SK-N-SH (cell line): ENCODE measurements at regions not wholly inside any gene's neighbourhood (a gene's known extent, or its start where the extent isn't known, plus 50 kb on each side); places are given as distances from the start of the nearest gene placed in this dataset.

Experiments used
- CTCF ChIA-PET: fragments of 300-600, 350-600 bp; formaldehyde crosslinking; extraction: SDS; loops from one replicate; lab custom pipeline; 2021; lab: Yijun Ruan, JAX
- POLR2A ChIA-PET: fragments of 350-600 bp; sonication (Branson Sonifier 250); formaldehyde crosslinking; extraction: SDS; loops from one replicate; lab custom pipeline; 2020; ENCODE audit warnings: antibody characterized with exemption, inconsistent platforms; lab: Yijun Ruan, JAX
- DNase-seq: peaks from one replicate; pipeline ENCODE4 v3.0.0; 2012
- H2AFZ ChIP-seq: fragments of 200-600 bp; sonication (generic); 2 replicates; pipeline ENCODE4 v1.8.1; 2016; ENCODE audit warnings: antibody characterized with exemption, mild to moderate bottlenecking, low read depth
- H3F3A ChIP-seq: fragments of 200-600 bp; sonication (generic); replicated peaks from 2 replicates; pipeline ENCODE3; 2016; ENCODE audit warnings: antibody characterized with exemption, mild to moderate bottlenecking; ENCODE audit not compliant: insufficient read depth
- H3K27ac ChIP-seq, 2 experiments: fragments of 200-500 bp in 1 of 2; fragments of 200-600 bp in 1 of 2; sonication (Bioruptor generic) in 1 of 2; sonication (generic), shearing (Covaris generic) in 1 of 2; 2 replicates each; pipeline versions ENCODE4 v1.5.1 to v1.6.1; 2014 to 2016; ENCODE audit warnings: low read depth in 2 of 2, inconsistent platforms in 1 of 2, low read length in 1 of 2, mild to moderate bottlenecking in 1 of 2, mixed read lengths in 1 of 2
- H3K27me3 ChIP-seq: fragments of 200-600 bp; sonication (generic), shearing (Covaris generic); 2 replicates; pipeline ENCODE4 v1.6.1; 2016; ENCODE audit warnings: mixed run types; ENCODE audit not compliant: insufficient read depth
- H3K36me3 ChIP-seq, 2 experiments: fragments of 200-500 bp in 1 of 2; fragments of 200-600 bp in 1 of 2; sonication (Bioruptor generic) in 1 of 2; sonication (generic) in 1 of 2; replicated peaks in 1 of 2; 2 replicates each; pipeline versions ENCODE3 to v1.5.1; 2014 to 2016; ENCODE audit warnings: low read length in 1 of 2, mild to moderate bottlenecking in 1 of 2; ENCODE audit not compliant: insufficient read depth in 2 of 2, control insufficient read depth in 1 of 2
- H3K4me1 ChIP-seq, 2 experiments: fragments of 200-500 bp in 1 of 2; fragments of 200-600 bp in 1 of 2; sonication (Bioruptor generic) in 1 of 2; sonication (generic), shearing (Covaris generic) in 1 of 2; 2 replicates each; pipeline versions ENCODE4 v1.5.1 to v1.6.1; 2014 to 2016; ENCODE audit warnings: low read depth in 1 of 2, low read length in 1 of 2, mixed run types in 1 of 2; ENCODE audit not compliant: insufficient read depth in 2 of 2, control insufficient read depth in 1 of 2
- H3K4me2 ChIP-seq: fragments of 200-600 bp; sonication (generic), shearing (Covaris generic); 2 replicates; pipeline ENCODE4 v1.6.1; 2017; ENCODE audit warnings: mixed run types
- H3K4me3 ChIP-seq, 2 experiments: fragments of 200-500 bp in 1 of 2; fragments of 200-600 bp in 1 of 2; sonication (Bioruptor generic) in 1 of 2; sonication (generic), shearing (Covaris generic) in 1 of 2; 2 replicates each; pipeline versions ENCODE4 v1.5.1 to v1.8.1; 2014 to 2016; ENCODE audit warnings: low read depth in 2 of 2, inconsistent platforms in 1 of 2, low read length in 1 of 2, mild to moderate bottlenecking in 1 of 2, mixed read lengths in 1 of 2, moderate library complexity in 1 of 2
- H3K79me2 ChIP-seq: fragments of 200-600 bp; sonication (generic); 2 replicates; pipeline ENCODE4 v1.8.1; 2017; ENCODE audit warnings: mild to moderate bottlenecking; ENCODE audit not compliant: insufficient read depth
- H3K9ac ChIP-seq: fragments of 200-600 bp; sonication (generic); 2 replicates; pipeline ENCODE4 v1.6.1; 2017; ENCODE audit warnings: mixed run types
- H3K9me2 ChIP-seq: fragments of 200-600 bp; sonication (generic); 2 replicates; pipeline ENCODE4 v1.6.1; 2017; ENCODE audit warnings: mixed run types
- H3K9me3 ChIP-seq: fragments of 200-600 bp; sonication (generic); 2 replicates; pipeline ENCODE4 v1.6.1; 2017; ENCODE audit warnings: mixed run types, mild to moderate bottlenecking, moderate library complexity
- H4K20me1 ChIP-seq: fragments of 200-600 bp; sonication (generic); 2 replicates; pipeline ENCODE4 v1.6.1; 2017; ENCODE audit warnings: mild to moderate bottlenecking, mixed run types; ENCODE audit not compliant: insufficient read depth
- CHD2 ChIP-seq: fragments of 150-350 bp; IDR thresholded peaks from 2 replicates; pipeline ENCODE4 v1.6.1; 2018; ENCODE audit warnings: low read length; ENCODE audit not compliant: partially characterized antibody
- CTCF ChIP-seq: fragments of 200-600 bp; sonication (generic); IDR thresholded peaks from 2 replicates; pipeline ENCODE4 v1.6.1; 2017; ENCODE audit warnings: antibody characterized with exemption, mild to moderate bottlenecking, moderate library complexity
- FOXM1 ChIP-seq: IDR thresholded peaks from 2 replicates; pipeline ENCODE4 v1.4.0; 2012; ENCODE audit warnings: low read depth, mild to moderate bottlenecking
- NFIC ChIP-seq: IDR thresholded peaks from 2 replicates; pipeline ENCODE4 v1.4.0; 2012; ENCODE audit warnings: borderline replicate concordance
- NRF1 ChIP-seq: IDR thresholded peaks from 2 replicates; pipeline ENCODE4 v1.6.1; 2012; ENCODE audit warnings: low read depth, mild to moderate bottlenecking, low read length
- REST ChIP-seq: IDR thresholded peaks from 2 replicates; pipeline ENCODE4 v1.6.1; 2012; ENCODE audit warnings: mild to moderate bottlenecking, low read depth, low read length, moderate library complexity
- RXRA ChIP-seq: IDR thresholded peaks from 2 replicates; pipeline ENCODE4 v1.4.0; 2012; ENCODE audit warnings: low read depth, mild to moderate bottlenecking, borderline replicate concordance
- SIN3A ChIP-seq: IDR thresholded peaks from 2 replicates; pipeline ENCODE4 v1.6.1; 2012; ENCODE audit warnings: low read depth, mild to moderate bottlenecking, low read length, moderate library complexity, borderline replicate concordance
- SMC3 ChIP-seq: IDR thresholded peaks from 2 replicates; pipeline ENCODE4 v1.6.1; 2012; ENCODE audit warnings: low read depth, low read length, improper control_type of control experiment
- TAF1 ChIP-seq: IDR thresholded peaks from 2 replicates; pipeline ENCODE4 v1.6.1; 2012; ENCODE audit warnings: low read depth, mild to moderate bottlenecking, low read length, moderate library complexity, borderline replicate concordance
- TEAD4 ChIP-seq: IDR thresholded peaks from 2 replicates; pipeline ENCODE4 v1.4.0; 2012; ENCODE audit warnings: mild to moderate bottlenecking, borderline replicate concordance; ENCODE audit not compliant: insufficient read depth
- USF1 ChIP-seq: IDR thresholded peaks from 2 replicates; pipeline ENCODE4 v1.4.0; 2012; ENCODE audit warnings: low read depth, borderline replicate concordance
- USF2 ChIP-seq: fragments of 150-350 bp; IDR thresholded peaks from 2 replicates; pipeline ENCODE4 v1.6.1; 2017; ENCODE audit warnings: antibody characterized with exemption, low read length, low read depth, borderline replicate concordance
- WGBS: methylation state at CpG from one replicate; pipeline ENCODE4 v1.1.6; 2017; ENCODE audit warnings: low lambda C conversion rate; 5-methylcytosine and 5-hydroxymethylcytosine counted together

GRCh38 chr10:83582407-83583095, 556.8 kb upstream of the GHITM start:
- Histone ChIP-seq H3K27ac (no peak overlapping the region), H3K9me2 (no peaks in the 10 kb centered on the region), H3K9me3 (no peaks in the 10 kb centered on the region), H3K36me3 (no peaks in the 10 kb centered on the region), H3K79me2 (no peaks in the 10 kb centered on the region), H3K4me3 (no peak overlapping the region), H2AFZ (no peak overlapping the region), H3K4me1 (peaks cover 0 to 16% of the 10 kb centered on the region in 2 experiments; a peak in 1 of 4 replicates), H4K20me1 (no peaks in the 10 kb centered on the region), H3K27me3 (no peaks in the 10 kb centered on the region), H3K4me2 (no peak overlapping the region), H3K9ac (no peak overlapping the region), H3F3A (no peaks in the 10 kb centered on the region)
- TF ChIP-seq FOXM1, result no peak
- TF ChIP-seq CHD2, result no peak
- no peak for TF ChIP-seq NFIC
- TF ChIP-seq CTCF, result no peak
- no peak for TF ChIP-seq SIN3A
- no peak for TF ChIP-seq RXRA
- ChIA-PET POLR2A (no interaction called here), CTCF (interaction anchor here (0.9 kb wide), 1 partner anchor 9 kb away, joined by 3 read pairs; no protein-coding TSS in a partner anchor)
- DNase-seq, result no peak
- WGBS, result 17% methylated on average over 3 of the region's 3 CpGs

- no peak overlapping the region for H2AFZ ChIP-seq
- 25% methylated on average over 2 of the region's 2 CpGs for WGBS
- ChIA-PET CTCF (no interaction called here), POLR2A (no interaction called here)
- H4K20me1 ChIP-seq, result no peaks in the 10 kb centered on the region
- H3K36me3 ChIP-seq, result no peaks in the 10 kb centered on the region
- no peaks in the 10 kb centered on the region for H3K9me2 ChIP-seq
- no peak overlapping the region for H3K4me2 ChIP-seq
- H3K27me3 ChIP-seq, result no peaks in the 10 kb centered on the region
- no peak overlapping the region for H3K9ac ChIP-seq
- no peak overlapping the region for H3K4me3 ChIP-seq
- DNase-seq, result no peak
- no peaks in the 10 kb centered on the region for H3K9me3 ChIP-seq
- H3K79me2 ChIP-seq, result no peaks in the 10 kb centered on the region
- peaks cover 0 to 4% of the 10 kb centered on the region in 2 experiments; a peak in 1 of 4 replicates for H3K4me1 ChIP-seq
- TF ChIP-seq USF1, result no peak
- no peaks in the 10 kb centered on the region for H3F3A ChIP-seq
- H3K27ac ChIP-seq, result no peak overlapping the region
Measured at GRCh38 chr10:83585686-83586085, 553.6 kb upstream of the GHITM start.

- Histone ChIP-seq H3K9ac (no peak overlapping the region), H3F3A (no peaks in the 10 kb centered on the region), H3K4me1 (no peaks in the 10 kb centered on the region), H3K4me2 (no peak overlapping the region), H3K27me3 (no peaks in the 10 kb centered on the region), H3K9me2 (no peaks in the 10 kb centered on the region), H3K4me3 (no peak overlapping the region), H3K79me2 (no peaks in the 10 kb centered on the region), H4K20me1 (no peaks in the 10 kb centered on the region), H3K27ac (no peak overlapping the region), H3K36me3 (no peaks in the 10 kb centered on the region), H2AFZ (no peak overlapping the region), H3K9me3 (peaks cover 10% of the 10 kb centered on the region; the same call in 1 of the 2 replicates)
- DNase-seq, result no peak
- ChIA-PET CTCF (no interaction called here), POLR2A (no interaction called here)
- 32% methylated on average over 1 of the region's 1 CpG for WGBS
- no peak for TF ChIP-seq REST
- TF ChIP-seq TEAD4, result no peak
- TF ChIP-seq USF2, result no peak
- TF ChIP-seq TAF1, result no peak
- no peak for TF ChIP-seq SMC3
- no peak for TF ChIP-seq NRF1
Measured at GRCh38 chr10:83592337-83592935, 546.9 kb upstream of the GHITM start.
